ENCODE measurements at regions not wholly inside any gene's neighbourhood (a gene's known extent, or its start where the extent isn't known, plus 50 kb on each side); places are given as distances from the start of the nearest gene placed in this dataset.

- ATAC-seq (ENCODE audit: poor library complexity), result no peak
- Mint-ChIP-seq H3K9me3 (peaks cover 6% of the 10 kb centered on the region), H3K27me3 (no peaks in the 10 kb centered on the region), H3K4me1 (ENCODE audit: low read depth) (peaks cover 16% of the 10 kb centered on the region), H3K4me3 (no peak overlapping the region), H3K36me3 (ENCODE audit: low read depth) (no peaks in the 10 kb centered on the region), H3K27ac (no peak overlapping the region)
- Histone ChIP-seq H3K4me1 (ENCODE audit: insufficient read depth, low read length) (no peaks in the 10 kb centered on the region), H3K4me3 (ENCODE audit: low read length) (no peak overlapping the region), H3K27ac (ENCODE audit: low read depth in 1 of 2, low read length in 2 of 2) (no peak overlapping the region), H3K27me3 (ENCODE audit: control insufficient read depth in 1 of 2, insufficient read depth in 2 of 2, low read length in 2 of 2) (no peaks in the 10 kb centered on the region), H3K9me3 (ENCODE audit: control insufficient read depth in 1 of 2, insufficient read depth in 1 of 2, low read length in 2 of 2) (no peaks in the 10 kb centered on the region), H3K36me3 (ENCODE audit: insufficient read depth, low read length) (no peaks in the 10 kb centered on the region)
- POLR2A ChIA-PET, result no interaction called here
- CTCF ChIA-PET, result no interaction called here
- no peak for DNase-seq
- TF ChIP-seq CTCF (IDR thresholded peaks at IDR 0.05), result no peak
- intact Hi-C loops (cut with DNase I, micrococcal nuclease), result no loop called here
Measured at GRCh38 chr11:112418438-112418837, 157.8 kb upstream of the PLET1 start.

DNA sequence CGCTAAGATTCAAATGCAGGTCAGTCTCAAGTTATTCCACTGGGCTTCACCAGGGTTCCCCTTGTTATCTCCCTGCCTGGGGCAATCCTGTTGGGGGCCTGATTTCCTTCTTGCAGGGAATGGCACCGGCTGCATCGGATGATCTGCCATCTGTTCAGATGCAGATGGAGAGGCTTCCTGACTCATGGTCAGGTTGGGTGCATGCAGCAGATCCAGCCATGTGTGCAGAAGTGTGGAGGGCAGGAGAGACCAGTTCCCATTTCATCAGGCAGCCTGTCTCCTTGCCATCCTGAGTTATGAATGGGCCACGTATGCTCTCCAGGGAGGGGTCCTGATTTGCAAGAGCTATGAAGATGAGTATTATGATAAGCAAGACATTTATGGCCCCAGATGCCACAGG, 161.2 kb upstream of the PLET1 start:
- TF ChIP-seq CTCF (IDR thresholded peaks at IDR 0.05), result no peak
- H3K27ac ChIP-seq (ENCODE audit: low read depth in 1 of 2, low read length in 2 of 2), result no peak overlapping the region
- no peak overlapping the region for H3K4me3 Mint-ChIP-seq
- H3K27me3 ChIP-seq (ENCODE audit: control insufficient read depth in 1 of 2, insufficient read depth in 2 of 2, low read length in 2 of 2), result no peaks in the 10 kb centered on the region
- H3K4me1 ChIP-seq (ENCODE audit: insufficient read depth, low read length), result no peaks in the 10 kb centered on the region
- POLR2A ChIA-PET, result no interaction called here
- no peaks in the 10 kb centered on the region for H3K36me3 ChIP-seq (ENCODE audit: insufficient read depth, low read length)
- intact Hi-C loops (cut with DNase I, micrococcal nuclease), result no loop called here
- ATAC-seq (ENCODE audit: poor library complexity), result no peak
- peaks cover 2% of the 10 kb centered on the region for H3K9me3 Mint-ChIP-seq
- no peaks in the 10 kb centered on the region for H3K27me3 Mint-ChIP-seq
- no peak overlapping the region for H3K4me3 ChIP-seq (ENCODE audit: low read length)
- no peak overlapping the region for H3K27ac Mint-ChIP-seq
- CTCF ChIA-PET, result no interaction called here
- DNase-seq, result no peak
- H3K4me1 Mint-ChIP-seq (ENCODE audit: low read depth), result peaks cover 11% of the 10 kb centered on the region
- H3K36me3 Mint-ChIP-seq (ENCODE audit: low read depth), result no peaks in the 10 kb centered on the region
- peaks cover 0 to 7% of the 10 kb centered on the region in 2 experiments for H3K9me3 ChIP-seq (ENCODE audit: control insufficient read depth in 1 of 2, insufficient read depth in 1 of 2, low read length in 2 of 2)

DNA sequence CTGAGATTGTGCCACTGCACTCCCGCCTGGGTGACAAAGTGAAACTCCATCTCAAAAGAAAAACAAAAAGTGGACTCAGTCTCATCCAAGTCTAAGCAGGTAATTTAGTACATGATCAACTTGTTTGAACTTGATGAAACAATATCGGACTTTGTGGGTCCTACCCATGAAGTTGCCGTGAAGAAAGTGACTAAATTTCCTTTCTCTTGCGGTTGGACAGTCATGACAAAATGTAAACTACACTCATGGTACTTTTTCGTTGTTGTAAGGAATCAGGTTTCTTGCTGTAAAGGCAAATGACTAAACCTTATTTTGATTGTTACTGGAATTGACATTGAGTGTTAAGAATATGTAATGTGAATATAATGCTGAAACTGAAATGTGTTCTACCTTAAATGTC, 164.5 kb upstream of the PLET1 start:
- no peaks in the 10 kb centered on the region for H3K27me3 Mint-ChIP-seq
- H3K27ac ChIP-seq (ENCODE audit: low read depth in 1 of 2, low read length in 2 of 2), result no peak overlapping the region
- no peak overlapping the region for H3K4me3 ChIP-seq (ENCODE audit: low read length)
- no peaks in the 10 kb centered on the region for H3K36me3 Mint-ChIP-seq (ENCODE audit: low read depth)
- H3K36me3 ChIP-seq (ENCODE audit: insufficient read depth, low read length), result no peaks in the 10 kb centered on the region
- H3K9me3 Mint-ChIP-seq, result peaks cover 3% of the 10 kb centered on the region
- H3K4me3 Mint-ChIP-seq, result no peak overlapping the region
- DNase-seq (no peak), ATAC-seq (ENCODE audit: poor library complexity) (no peak)
- H3K27ac Mint-ChIP-seq, result no peak overlapping the region
- no peaks in the 10 kb centered on the region for H3K4me1 Mint-ChIP-seq (ENCODE audit: low read depth)
- no peaks in the 10 kb centered on the region for H3K4me1 ChIP-seq (ENCODE audit: insufficient read depth, low read length)
- H3K27me3 ChIP-seq (ENCODE audit: control insufficient read depth in 1 of 2, insufficient read depth in 2 of 2, low read length in 2 of 2), result no peaks in the 10 kb centered on the region
- intact Hi-C loops (cut with DNase I, micrococcal nuclease), result no loop called here
- no peak for TF ChIP-seq CTCF (IDR thresholded peaks at IDR 0.05)
- POLR2A ChIA-PET, result no interaction called here
- H3K9me3 ChIP-seq (ENCODE audit: control insufficient read depth in 1 of 2, insufficient read depth in 1 of 2, low read length in 2 of 2), result peaks cover 0 to 7% of the 10 kb centered on the region in 2 experiments
- CTCF ChIA-PET, result no interaction called here

All from CD4-positive, alpha-beta T cell (primary cell).